GM12878 (cell line): ENCODE measurements at regions not wholly inside any gene's neighbourhood (a gene's known extent, or its start where the extent isn't known, plus 50 kb on each side); places are given as distances from the start of the nearest gene placed in this dataset.

Experiments used
- BMI1 ChIP-seq: fragments of 450-650 bp; IDR thresholded peaks from 2 replicates; pipeline ENCODE4 v1.6.1; 2016; ENCODE audit warnings: mild to moderate bottlenecking, moderate library complexity, borderline replicate concordance
- CHD4 ChIP-seq: fragments of 200-600 bp; sonication (generic); IDR thresholded peaks from 2 replicates; pipeline ENCODE4 v1.6.1; 2016; ENCODE audit warnings: mild to moderate bottlenecking
- EGR1 ChIP-seq, 2 experiments: IDR thresholded peaks; 1 replicate in 1 of 2; 2 replicates in 1 of 2; pipeline ENCODE4 v1.6.1; 2011 to 2012; ENCODE audit warnings: low read depth in 2 of 2, low read length in 2 of 2, borderline replicate concordance in 1 of 2, mild to moderate bottlenecking in 1 of 2, moderate library complexity in 1 of 2
- EP300 ChIP-seq, 2 experiments: fragments of 150-350 bp in 1 of 2; IDR thresholded peaks; 2 replicates each; pipeline ENCODE4 v1.6.1; 2011 to 2012; ENCODE audit warnings: low read depth in 2 of 2, low read length in 2 of 2, borderline replicate concordance in 1 of 2, improper control_type of control experiment in 1 of 2, inconsistent platforms in 1 of 2; ENCODE audit not compliant: control insufficient read depth in 1 of 2
- HCFC1 ChIP-seq: fragments of 150-350 bp; IDR thresholded peaks from 2 replicates; pipeline ENCODE4 v1.6.1; 2014; ENCODE audit warnings: low read length
- HDAC2 ChIP-seq: fragments of 200-600 bp; sonication (generic); IDR thresholded peaks from 2 replicates; pipeline ENCODE4 v1.6.1; 2017
- MAX ChIP-seq: IDR thresholded peaks from 2 replicates; pipeline ENCODE4 v1.6.1; 2012; ENCODE audit warnings: low read depth, low read length, improper control_type of control experiment
- MEF2B ChIP-seq: fragments of 450-650 bp; IDR thresholded peaks from 2 replicates; pipeline ENCODE4 v1.6.1; 2018; ENCODE audit warnings: mild to moderate bottlenecking, moderate library complexity; ENCODE audit not compliant: partially characterized antibody, poor library complexity, severe bottlenecking
- MTA3 ChIP-seq: IDR thresholded peaks from 2 replicates; pipeline ENCODE4 v1.6.1; 2012; ENCODE audit warnings: low read length, inconsistent platforms, borderline replicate concordance
- NBN ChIP-seq: fragments of 450-650 bp; IDR thresholded peaks from 2 replicates; pipeline ENCODE4 v1.6.1; 2016
- NFXL1 ChIP-seq: fragments of 450-650 bp; IDR thresholded peaks from 2 replicates; pipeline ENCODE4 v1.6.1; 2017; ENCODE audit warnings: antibody characterized with exemption, mild to moderate bottlenecking, borderline replicate concordance
- NFYA ChIP-seq: IDR thresholded peaks from 2 replicates; pipeline ENCODE4 v1.6.1; 2011; ENCODE audit warnings: low read depth, mild to moderate bottlenecking, low read length, improper control_type of control experiment, borderline replicate concordance
- PML ChIP-seq: IDR thresholded peaks from 2 replicates; pipeline ENCODE4 v1.6.1; 2012; ENCODE audit warnings: low read length, inconsistent platforms
- POLR2A ChIP-seq: IDR thresholded peaks from 2 replicates; pipeline ENCODE4 v1.6.1; 2011; ENCODE audit warnings: low read depth, mild to moderate bottlenecking, low read length
- POLR2AphosphoS5 ChIP-seq: IDR thresholded peaks from 2 replicates; pipeline ENCODE4 v1.6.1; 2011; ENCODE audit warnings: mild to moderate bottlenecking, low read length, inconsistent platforms
- RAD51 ChIP-seq: fragments of 450-650 bp; IDR thresholded peaks from 2 replicates; pipeline ENCODE4 v1.6.1; 2016; ENCODE audit warnings: moderate library complexity, mild to moderate bottlenecking, inconsistent platforms
- RUNX3 ChIP-seq: IDR thresholded peaks from 2 replicates; pipeline ENCODE4 v1.6.1; 2012; ENCODE audit warnings: low read length, inconsistent platforms
- SMAD5 ChIP-seq: IDR thresholded peaks from 2 replicates; pipeline ENCODE4 v1.6.1; 2016; ENCODE audit warnings: antibody characterized with exemption, low read depth
- SMARCA5 ChIP-seq: fragments of 450-650 bp; IDR thresholded peaks from 2 replicates; pipeline ENCODE4 v1.6.1; 2017; ENCODE audit warnings: mild to moderate bottlenecking
- SPI1 ChIP-seq: IDR thresholded peaks from 2 replicates; pipeline ENCODE4 v1.6.1; 2011; ENCODE audit warnings: low read depth, mild to moderate bottlenecking, low read length, moderate library complexity, borderline replicate concordance; ENCODE audit not compliant: insufficient read depth
- SREBF1 ChIP-seq: IDR thresholded peaks from 2 replicates; pipeline ENCODE4 v1.6.1; 2012; ENCODE audit warnings: mild to moderate bottlenecking, low read length
- SRF ChIP-seq, 2 experiments: IDR thresholded peaks; 2 replicates each; pipeline ENCODE4 v1.6.1; 2011; ENCODE audit warnings: low read depth in 2 of 2, low read length in 2 of 2, mild to moderate bottlenecking in 1 of 2, moderate library complexity in 1 of 2
- STAT1 ChIP-seq: fragments of 450-650 bp; conservative IDR thresholded peaks from 2 replicates; pipeline ENCODE4 v1.6.1; 2014; ENCODE audit warnings: antibody characterized with exemption, mild to moderate bottlenecking
- TARDBP ChIP-seq: IDR thresholded peaks from 2 replicates; pipeline ENCODE4 v1.6.1; 2016; ENCODE audit warnings: borderline replicate concordance
- TBL1XR1 ChIP-seq: IDR thresholded peaks from 2 replicates; pipeline ENCODE4 v1.6.1; 2012; ENCODE audit warnings: low read depth, low read length, improper control_type of control experiment
- ZNF207 ChIP-seq: fragments of 450-650 bp; IDR thresholded peaks from 2 replicates; pipeline ENCODE4 v1.6.1; 2014; ENCODE audit warnings: antibody characterized with exemption, mild to moderate bottlenecking, borderline replicate concordance
- TF ChIP-seq, protein P1 (sequence below): IDR thresholded peaks from 2 replicates; pipeline ENCODE4 v1.6.1; 2011; ENCODE audit warnings: borderline replicate concordance, low read depth, mild to moderate bottlenecking, moderate library complexity, low read length; ENCODE audit not compliant: insufficient read depth, poor library complexity, severe bottlenecking
- TF ChIP-seq, protein P2 (sequence below): fragments of 450-650 bp; IDR thresholded peaks from 2 replicates; pipeline ENCODE4 v1.6.1; 2014; ENCODE audit warnings: mild to moderate bottlenecking
- TF ChIP-seq, protein P3 (sequence below): fragments of 450-650 bp; conservative IDR thresholded peaks from 2 replicates; pipeline ENCODE4 v1.6.1; 2017; ENCODE audit warnings: mild to moderate bottlenecking, moderate library complexity
- TF ChIP-seq, protein P4 (sequence below): fragments of 450-650 bp; IDR thresholded peaks from 2 replicates; pipeline ENCODE4 v1.6.1; 2016; ENCODE audit warnings: mild to moderate bottlenecking

GRCh38 chr3:82293867-82294266 lies 532.4 kb upstream of the GBE1 start (continued):
- TF ChIP-seq, protein P1, sequence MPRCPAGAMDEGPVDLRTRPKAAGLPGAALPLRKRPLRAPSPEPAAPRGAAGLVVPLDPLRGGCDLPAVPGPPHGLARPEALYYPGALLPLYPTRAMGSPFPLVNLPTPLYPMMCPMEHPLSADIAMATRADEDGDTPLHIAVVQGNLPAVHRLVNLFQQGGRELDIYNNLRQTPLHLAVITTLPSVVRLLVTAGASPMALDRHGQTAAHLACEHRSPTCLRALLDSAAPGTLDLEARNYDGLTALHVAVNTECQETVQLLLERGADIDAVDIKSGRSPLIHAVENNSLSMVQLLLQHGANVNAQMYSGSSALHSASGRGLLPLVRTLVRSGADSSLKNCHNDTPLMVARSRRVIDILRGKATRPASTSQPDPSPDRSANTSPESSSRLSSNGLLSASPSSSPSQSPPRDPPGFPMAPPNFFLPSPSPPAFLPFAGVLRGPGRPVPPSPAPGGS, result peak; percentile 54
- TF ChIP-seq, protein P2, sequence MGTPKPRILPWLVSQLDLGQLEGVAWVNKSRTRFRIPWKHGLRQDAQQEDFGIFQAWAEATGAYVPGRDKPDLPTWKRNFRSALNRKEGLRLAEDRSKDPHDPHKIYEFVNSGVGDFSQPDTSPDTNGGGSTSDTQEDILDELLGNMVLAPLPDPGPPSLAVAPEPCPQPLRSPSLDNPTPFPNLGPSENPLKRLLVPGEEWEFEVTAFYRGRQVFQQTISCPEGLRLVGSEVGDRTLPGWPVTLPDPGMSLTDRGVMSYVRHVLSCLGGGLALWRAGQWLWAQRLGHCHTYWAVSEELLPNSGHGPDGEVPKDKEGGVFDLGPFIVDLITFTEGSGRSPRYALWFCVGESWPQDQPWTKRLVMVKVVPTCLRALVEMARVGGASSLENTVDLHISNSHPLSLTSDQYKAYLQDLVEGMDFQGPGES, result no peak
- TF ChIP-seq ZNF207 (no peak), EP300 (IDR thresholded peaks at IDR 0.05; ENCODE audit: borderline replicate concordance in 1 of 2, control insufficient read depth in 1 of 2, low read depth in 2 of 2, low read length in 2 of 2) (peak; percentile 88 to 90), SMAD5 (no peak), RUNX3 (peak; percentile 99), STAT1 (no peak), RAD51 (no peak), NFXL1 (no peak), CHD4 (no peak), SMARCA5 (no peak), MEF2B (peak; percentile 71), SPI1 (no peak), HCFC1 (no peak), POLR2AphosphoS5 (no peak), MTA3 (peak; percentile 91), NFYA (no peak), MAX (no peak), SREBF1 (no peak), TBL1XR1 (peak; percentile 73), EGR1 (IDR thresholded peaks at IDR 0.05; ENCODE audit: borderline replicate concordance in 1 of 2, low read depth in 2 of 2, low read length in 2 of 2) (no peak), NBN (peak; percentile 72; the same call in 1 of the 2 replicates), TARDBP (no peak), SRF (IDR thresholded peaks at IDR 0.05; ENCODE audit: low read depth in 2 of 2, low read length in 2 of 2) (no peak), BMI1 (no peak), POLR2A (no peak), HDAC2 (no peak), PML (no peak)
- TF ChIP-seq, protein P3, sequence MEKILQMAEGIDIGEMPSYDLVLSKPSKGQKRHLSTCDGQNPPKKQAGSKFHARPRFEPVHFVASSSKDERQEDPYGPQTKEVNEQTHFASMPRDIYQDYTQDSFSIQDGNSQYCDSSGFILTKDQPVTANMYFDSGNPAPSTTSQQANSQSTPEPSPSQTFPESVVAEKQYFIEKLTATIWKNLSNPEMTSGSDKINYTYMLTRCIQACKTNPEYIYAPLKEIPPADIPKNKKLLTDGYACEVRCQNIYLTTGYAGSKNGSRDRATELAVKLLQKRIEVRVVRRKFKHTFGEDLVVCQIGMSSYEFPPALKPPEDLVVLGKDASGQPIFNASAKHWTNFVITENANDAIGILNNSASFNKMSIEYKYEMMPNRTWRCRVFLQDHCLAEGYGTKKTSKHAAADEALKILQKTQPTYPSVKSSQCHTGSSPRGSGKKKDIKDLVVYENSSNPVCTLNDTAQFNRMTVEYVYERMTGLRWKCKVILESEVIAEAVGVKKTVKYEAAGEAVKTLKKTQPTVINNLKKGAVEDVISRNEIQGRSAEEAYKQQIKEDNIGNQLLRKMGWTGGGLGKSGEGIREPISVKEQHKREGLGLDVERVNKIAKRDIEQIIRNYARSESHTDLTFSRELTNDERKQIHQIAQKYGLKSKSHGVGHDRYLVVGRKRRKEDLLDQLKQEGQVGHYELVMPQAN, result no peak
- TF ChIP-seq, protein P4, sequence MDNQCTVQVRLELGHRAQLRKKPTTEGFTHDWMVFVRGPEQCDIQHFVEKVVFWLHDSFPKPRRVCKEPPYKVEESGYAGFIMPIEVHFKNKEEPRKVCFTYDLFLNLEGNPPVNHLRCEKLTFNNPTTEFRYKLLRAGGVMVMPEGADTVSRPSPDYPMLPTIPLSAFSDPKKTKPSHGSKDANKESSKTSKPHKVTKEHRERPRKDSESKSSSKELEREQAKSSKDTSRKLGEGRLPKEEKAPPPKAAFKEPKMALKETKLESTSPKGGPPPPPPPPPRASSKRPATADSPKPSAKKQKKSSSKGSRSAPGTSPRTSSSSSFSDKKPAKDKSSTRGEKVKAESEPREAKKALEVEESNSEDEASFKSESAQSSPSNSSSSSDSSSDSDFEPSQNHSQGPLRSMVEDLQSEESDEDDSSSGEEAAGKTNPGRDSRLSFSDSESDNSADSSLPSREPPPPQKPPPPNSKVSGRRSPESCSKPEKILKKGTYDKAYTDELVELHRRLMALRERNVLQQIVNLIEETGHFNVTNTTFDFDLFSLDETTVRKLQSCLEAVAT, result peak; percentile 82
